ENCODE measurements at regions not wholly inside any gene's neighbourhood (a gene's known extent, or its start where the extent isn't known, plus 50 kb on each side); places are given as distances from the start of the nearest gene placed in this dataset.
"Not testable (repeated sequence)": the region's sequence is repeated elsewhere in the genome, so short reads cannot be mapped to it uniquely, and the experiment has no call there.

- no peak overlapping the region for H3K4me3 ChIP-seq (ENCODE audit: low read length)
- no peak for DNase-seq (ENCODE audit: low read depth, low spot score)
Observed at GRCh38 chr3:177837951-177838655, 640.8 kb upstream of the TBL1XR1 start.

DNA sequence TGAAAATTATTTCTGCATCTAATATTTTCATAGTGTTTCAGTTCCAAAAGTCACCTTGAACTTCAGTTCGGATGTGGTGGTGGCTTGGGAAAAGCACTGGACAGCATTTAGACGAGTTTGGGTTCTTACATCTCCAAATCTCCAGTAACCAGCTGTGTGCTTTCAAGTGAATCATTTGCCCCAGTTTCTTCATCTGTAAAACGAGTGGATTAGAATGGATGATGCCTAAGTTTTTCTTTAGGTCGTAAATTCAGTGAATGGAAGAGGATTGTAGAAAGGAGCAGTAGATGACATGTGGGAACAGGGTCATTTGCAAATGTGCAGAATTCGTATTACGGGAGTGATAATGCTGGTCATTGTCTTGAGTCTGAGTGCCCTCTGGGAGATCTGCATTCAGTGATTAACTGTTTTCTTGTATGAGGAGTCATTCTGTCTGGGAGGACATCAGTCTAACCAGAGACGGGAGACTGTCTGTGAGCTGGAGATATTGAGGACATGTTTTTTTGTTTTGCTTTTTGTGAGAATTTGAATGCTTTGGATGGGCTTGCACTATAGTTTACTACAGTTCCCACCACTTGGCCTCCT is 641.6 kb upstream of the TBL1XR1 start:
- DNase-seq (ENCODE audit: low read depth, low spot score), result no peak
- no peak overlapping the region for H3K4me3 ChIP-seq (ENCODE audit: low read length)

DNA sequence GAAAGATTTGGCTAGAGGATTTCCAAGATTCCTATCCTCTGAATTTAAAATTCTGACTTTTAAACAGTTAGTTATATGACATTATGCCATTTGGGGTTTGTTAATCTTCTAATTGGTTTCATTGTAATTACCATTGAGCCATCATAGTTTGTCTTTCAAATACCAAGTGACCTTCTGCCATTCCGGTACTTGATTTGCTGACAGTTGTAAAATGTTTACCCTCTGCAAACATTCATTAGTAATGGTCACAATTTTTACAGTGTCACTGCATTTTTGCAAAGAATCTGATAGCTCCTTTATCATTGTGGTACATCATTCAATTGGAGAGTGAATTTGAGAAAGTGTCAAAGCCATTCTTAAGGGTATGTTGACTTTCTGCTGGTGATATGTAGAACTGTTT is 645.0 kb upstream of the TBL1XR1 start:
- no peak overlapping the region for H3K4me3 ChIP-seq (ENCODE audit: low read length)
- DNase-seq (ENCODE audit: low read depth, low spot score), result no peak

DNA sequence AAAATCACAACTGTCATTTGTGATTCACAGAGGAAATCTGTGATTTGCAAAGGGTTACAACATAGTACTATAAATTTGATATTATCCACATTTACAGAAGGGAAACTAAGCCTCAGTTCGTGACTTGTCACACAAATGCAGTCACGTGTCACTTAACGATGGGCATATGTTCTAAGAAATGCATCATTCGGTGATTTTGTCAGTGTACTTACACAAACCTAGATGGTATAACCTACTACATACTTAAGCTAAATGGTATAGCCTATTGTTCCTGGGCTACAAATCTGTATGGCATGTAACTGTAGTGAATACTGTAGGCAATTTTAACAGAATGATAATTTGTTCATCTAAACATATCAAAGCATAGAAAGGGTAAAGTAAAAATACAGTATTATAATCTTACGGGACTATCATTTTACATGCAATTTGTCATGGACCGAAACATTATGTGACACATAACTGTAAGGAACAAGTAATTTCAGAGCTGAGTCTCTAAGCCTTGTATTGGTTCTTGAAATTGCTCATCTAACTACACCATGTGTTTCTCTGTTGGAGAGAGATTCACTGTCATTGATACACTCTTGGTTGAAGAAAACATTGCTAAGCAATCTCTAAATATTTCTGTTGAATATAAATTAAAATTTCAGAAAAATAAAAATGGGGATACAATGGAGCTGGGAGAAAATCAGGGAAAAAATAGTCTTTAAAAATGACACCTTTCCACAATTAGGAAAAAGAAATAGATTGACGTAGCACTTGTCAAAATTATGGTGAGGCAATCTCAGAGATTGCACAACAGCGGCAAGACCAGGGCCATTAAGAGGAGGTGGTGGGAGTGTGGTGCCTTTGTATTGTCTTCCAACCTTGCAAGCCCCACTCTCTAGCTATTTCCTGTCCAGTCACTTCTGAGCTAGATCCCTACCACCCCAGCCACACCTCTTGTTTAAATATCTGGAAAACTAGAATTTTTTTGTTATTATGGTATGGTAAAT is 645.8 kb upstream of the TBL1XR1 start:
- no peak overlapping the region for H3K4me3 ChIP-seq (ENCODE audit: low read length)
- no peak for DNase-seq (ENCODE audit: low read depth, low spot score)

GRCh38 chr3:177852001-177852807 is 654.9 kb upstream of the TBL1XR1 start:
- DNase-seq (ENCODE audit: low read depth, low spot score), result no peak
- H3K4me3 ChIP-seq (ENCODE audit: low read length), result no peak overlapping the region

DNA sequence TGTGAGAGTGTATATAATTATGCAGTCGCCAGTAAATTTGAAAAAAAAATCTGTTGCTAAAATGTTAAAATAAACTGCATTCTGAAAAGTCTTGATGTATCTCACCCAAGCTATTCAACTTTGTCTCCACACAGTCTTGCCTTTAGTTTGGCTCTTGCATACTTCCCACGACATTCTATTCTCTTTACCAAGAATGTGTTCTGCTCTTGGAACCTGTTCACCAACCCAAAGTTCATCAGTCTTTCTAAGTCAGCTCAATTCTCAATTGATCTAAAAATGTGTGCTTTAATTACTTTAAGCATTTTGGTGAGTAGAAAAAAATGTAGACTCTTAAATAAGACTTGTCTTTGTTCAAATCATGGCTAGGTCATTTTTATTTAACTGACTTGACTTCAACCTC is 657.7 kb upstream of the TBL1XR1 start:
- DNase-seq (ENCODE audit: low read depth, low spot score), result no peak
- H3K4me3 ChIP-seq (ENCODE audit: low read length), result no peak overlapping the region

DNA sequence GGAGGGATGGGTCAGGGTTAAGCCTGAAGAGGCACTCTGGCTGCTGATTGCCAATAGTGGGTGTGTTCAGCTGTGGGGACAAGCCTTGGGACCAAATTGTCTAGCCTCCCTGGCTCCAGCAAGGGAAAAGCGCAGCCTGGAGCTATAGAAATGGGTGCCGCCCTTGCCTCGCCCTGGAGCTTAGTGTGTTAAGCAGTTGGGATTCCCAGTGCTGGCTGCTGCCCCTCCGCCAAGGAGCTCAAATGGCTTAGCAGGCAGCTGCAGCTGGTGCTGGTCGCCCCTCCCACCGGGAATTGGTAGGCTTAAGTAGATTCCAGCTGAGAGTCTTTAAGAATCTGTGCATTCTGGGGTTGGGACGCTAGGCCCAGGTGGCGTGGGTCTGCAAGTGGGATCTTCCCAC is 662.9 kb upstream of the TBL1XR1 start:
- no peak overlapping the region for H3K4me3 ChIP-seq (ENCODE audit: low read length)
- DNase-seq (ENCODE audit: low read depth, low spot score), result no peak

GRCh38 chr3:177862962-177863491 is 665.7 kb upstream of the TBL1XR1 start:
- no peak overlapping the region for H3K4me3 ChIP-seq (ENCODE audit: low read length)
- no peak for DNase-seq (ENCODE audit: low read depth, low spot score)

DNA sequence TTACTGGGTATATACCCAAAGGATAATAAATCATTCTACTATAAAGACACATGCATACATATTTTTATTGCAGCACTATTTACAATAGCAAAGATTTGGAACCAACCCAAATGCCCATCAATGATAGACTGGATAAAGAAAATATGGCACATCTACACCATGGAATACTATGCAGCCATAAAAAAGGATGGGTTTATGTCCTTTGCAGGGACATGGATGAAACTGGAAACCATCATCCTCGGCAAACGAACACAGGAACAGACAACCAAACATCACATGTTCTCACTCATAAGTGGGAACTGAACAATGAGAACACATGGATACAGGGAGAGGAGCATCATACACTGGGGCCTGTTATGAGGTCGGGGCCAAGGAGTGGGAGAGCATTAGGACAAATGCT is 665.0 kb upstream of the KCNMB2 start:
- DNase-seq (ENCODE audit: low read depth, low spot score); H3K4me3 ChIP-seq (ENCODE audit: low read length): not testable (repeated sequence)

GRCh38 chr3:177878192-177878591 is 658.0 kb upstream of the KCNMB2 start:
- no peak overlapping the region for H3K4me3 ChIP-seq (ENCODE audit: low read length)
- DNase-seq (ENCODE audit: low read depth, low spot score), result no peak

DNA sequence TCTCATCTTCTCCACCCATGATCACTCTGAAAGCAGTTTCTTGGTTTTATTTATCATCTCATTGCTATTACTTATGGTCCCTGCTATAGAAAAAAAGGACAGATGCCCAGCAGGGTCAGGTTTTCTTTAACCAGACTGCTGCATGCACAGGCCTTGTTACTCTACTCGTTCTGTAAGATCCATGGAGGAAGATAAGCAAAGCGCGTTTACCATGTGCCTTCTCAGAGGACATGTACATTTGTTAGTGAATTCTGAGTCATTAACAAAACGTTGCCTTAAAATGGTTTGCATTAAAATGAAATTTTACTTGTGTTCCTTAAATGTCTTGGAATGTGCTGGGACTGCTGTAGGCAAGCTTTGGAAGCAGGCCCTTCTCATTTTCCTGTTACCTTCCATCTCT is 657.3 kb upstream of the KCNMB2 start:
- no peak for DNase-seq (ENCODE audit: low read depth, low spot score)

GRCh38 chr3:177881351-177881750 is 654.9 kb upstream of the KCNMB2 start:
- H3K4me3 ChIP-seq (ENCODE audit: low read length), result no peak overlapping the region
- DNase-seq (ENCODE audit: low read depth, low spot score), result no peak

More for the DNA sequence above, 657.3 kb upstream of the KCNMB2 start:
- no peak overlapping the region for H3K4me3 ChIP-seq (ENCODE audit: low read length)

- no peak overlapping the region for H3K4me3 ChIP-seq (ENCODE audit: low read length)
- no peak for DNase-seq (ENCODE audit: low read depth, low spot score)
Observed at GRCh38 chr3:177882124-177882648, 654.0 kb upstream of the KCNMB2 start.

- DNase-seq (ENCODE audit: low read depth, low spot score), result no peak
- H3K4me3 ChIP-seq (ENCODE audit: low read length), result no peak overlapping the region
Observed at GRCh38 chr3:177883091-177883490, 653.1 kb upstream of the KCNMB2 start.

DNA sequence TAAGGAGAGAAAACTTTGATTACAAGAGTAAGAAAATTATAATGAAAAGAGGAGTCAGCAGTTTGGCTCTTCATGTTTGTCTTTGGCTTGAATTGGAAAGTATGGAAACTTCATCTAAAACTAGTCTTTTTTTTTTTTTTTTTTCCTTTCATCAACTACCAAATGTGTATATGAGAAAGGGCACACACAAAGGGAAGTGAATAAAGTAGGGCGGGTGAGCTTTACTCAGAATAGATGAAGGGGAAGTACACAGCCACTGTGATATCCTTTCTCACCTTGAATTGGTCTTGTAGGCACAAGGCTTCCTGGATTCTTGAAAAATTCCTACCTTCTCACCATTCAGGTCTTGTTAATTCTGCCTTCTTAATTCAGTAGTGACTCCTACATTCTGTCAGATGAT is 652.3 kb upstream of the KCNMB2 start:
- no peak for DNase-seq (ENCODE audit: low read depth, low spot score)
- H3K4me3 ChIP-seq (ENCODE audit: low read length), result no peak overlapping the region

DNA sequence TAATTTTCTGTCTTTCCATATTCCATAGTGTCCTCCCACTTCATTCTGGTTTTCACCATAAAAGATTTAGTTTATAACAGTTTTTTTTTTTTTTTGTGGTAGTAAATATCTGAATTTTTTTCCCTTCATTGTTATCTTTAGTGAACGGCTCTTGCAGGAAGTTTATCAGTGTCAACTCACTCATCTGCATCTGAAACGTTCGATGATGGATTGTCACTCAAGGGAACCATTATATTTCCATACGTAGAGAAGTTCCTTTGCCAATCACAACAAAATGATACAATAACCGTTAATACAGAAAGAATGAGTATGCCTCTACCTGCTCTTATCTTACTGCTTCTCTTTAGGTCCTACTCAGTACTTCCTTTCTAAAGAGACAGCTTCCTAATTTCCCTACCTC is 651.2 kb upstream of the KCNMB2 start:
- H3K4me3 ChIP-seq (ENCODE audit: low read length), result no peak overlapping the region

DNA sequence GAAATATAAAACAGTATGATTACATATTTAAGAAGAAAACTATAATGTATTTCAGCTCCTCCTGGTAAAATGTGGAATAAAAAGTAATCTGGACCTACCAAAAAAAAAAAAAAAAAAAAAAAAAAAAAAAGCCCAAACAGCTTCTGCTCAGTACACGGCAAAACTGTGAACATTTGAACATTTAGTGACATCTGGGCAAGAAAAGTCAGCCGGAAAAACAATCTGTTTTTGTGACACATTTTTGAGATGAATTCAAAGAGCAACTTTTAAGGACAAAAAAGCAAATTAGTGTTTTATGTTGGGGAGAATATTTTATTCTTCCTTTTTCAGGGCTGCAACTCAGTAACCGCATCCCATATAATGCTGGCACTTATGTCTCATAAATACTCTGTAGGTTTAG is 649.7 kb upstream of the KCNMB2 start:
- H3K4me3 ChIP-seq (ENCODE audit: low read length), result no peak overlapping the region
- no peak for DNase-seq (ENCODE audit: low read depth, low spot score)

More for the DNA sequence above, 651.2 kb upstream of the KCNMB2 start:
- DNase-seq (ENCODE audit: low read depth, low spot score), result no peak

DNA sequence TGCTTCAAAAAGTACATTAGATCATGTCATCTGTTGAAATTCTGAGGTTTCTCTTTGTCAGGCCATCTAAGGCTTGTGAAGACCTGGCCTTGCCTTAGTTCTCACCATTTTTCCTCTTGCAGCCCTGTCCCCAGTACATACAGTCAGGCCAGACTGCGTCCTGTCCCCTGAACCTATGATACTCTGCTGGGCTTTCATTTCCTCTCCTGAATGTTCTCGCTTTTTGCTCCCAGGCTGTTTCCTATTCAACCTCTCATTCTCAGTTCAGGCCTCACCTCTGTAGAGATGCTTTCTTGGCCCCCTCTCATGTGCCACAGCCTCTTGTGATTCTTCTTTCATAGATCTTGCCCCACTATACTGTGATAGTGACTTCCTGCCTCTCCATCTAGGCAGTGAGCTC is 648.8 kb upstream of the KCNMB2 start:
- no peak for DNase-seq (ENCODE audit: low read depth, low spot score)
- H3K4me3 ChIP-seq (ENCODE audit: low read length), result no peak overlapping the region

- H3K4me3 ChIP-seq (ENCODE audit: low read length), result no peak overlapping the region
- no peak for DNase-seq (ENCODE audit: low read depth, low spot score)
Observed at GRCh38 chr3:177889161-177889560, 647.1 kb upstream of the KCNMB2 start.

Measured in Jurkat, Clone E6-1 (cell line).